ENCODE measurements at regions not wholly inside any gene's neighbourhood (a gene's known extent, or its start where the extent isn't known, plus 50 kb on each side); places are given as distances from the start of the nearest gene placed in this dataset.

- H3K27ac ChIP-seq (ENCODE audit: insufficient read depth, low read length), result no peak overlapping the region
- H3K9me3 ChIP-seq (ENCODE audit: control insufficient read depth, insufficient read depth, low read depth, low read length), result no peaks in the 10 kb centered on the region
- no peak overlapping the region for H2AFZ ChIP-seq (ENCODE audit: low read length)
- H3K79me2 ChIP-seq (ENCODE audit: control insufficient read depth, insufficient read depth, low read length), result no peaks in the 10 kb centered on the region
- H3K4me2 ChIP-seq (ENCODE audit: extremely low read depth, insufficient read depth, low read length), result no peak overlapping the region
- no peak overlapping the region for H3K9ac ChIP-seq (ENCODE audit: insufficient read depth, low read length)
- no peaks in the 10 kb centered on the region for H3K4me1 ChIP-seq (ENCODE audit: control insufficient read depth, extremely low read depth, insufficient read depth, low read length)
- TF ChIP-seq, protein P1, sequence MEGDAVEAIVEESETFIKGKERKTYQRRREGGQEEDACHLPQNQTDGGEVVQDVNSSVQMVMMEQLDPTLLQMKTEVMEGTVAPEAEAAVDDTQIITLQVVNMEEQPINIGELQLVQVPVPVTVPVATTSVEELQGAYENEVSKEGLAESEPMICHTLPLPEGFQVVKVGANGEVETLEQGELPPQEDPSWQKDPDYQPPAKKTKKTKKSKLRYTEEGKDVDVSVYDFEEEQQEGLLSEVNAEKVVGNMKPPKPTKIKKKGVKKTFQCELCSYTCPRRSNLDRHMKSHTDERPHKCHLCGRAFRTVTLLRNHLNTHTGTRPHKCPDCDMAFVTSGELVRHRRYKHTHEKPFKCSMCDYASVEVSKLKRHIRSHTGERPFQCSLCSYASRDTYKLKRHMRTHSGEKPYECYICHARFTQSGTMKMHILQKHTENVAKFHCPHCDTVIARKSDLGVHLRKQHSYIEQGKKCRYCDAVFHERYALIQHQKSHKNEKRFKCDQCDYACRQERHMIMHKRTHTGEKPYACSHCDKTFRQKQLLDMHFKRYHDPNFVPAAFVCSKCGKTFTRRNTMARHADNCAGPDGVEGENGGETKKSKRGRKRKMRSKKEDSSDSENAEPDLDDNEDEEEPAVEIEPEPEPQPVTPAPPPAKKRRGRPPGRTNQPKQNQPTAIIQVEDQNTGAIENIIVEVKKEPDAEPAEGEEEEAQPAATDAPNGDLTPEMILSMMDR (conservative IDR thresholded peaks at IDR 0.05 in 1 of 2, IDR thresholded peaks at IDR 0.05 in 1 of 2; ENCODE audit: low read depth in 1 of 2, low read length in 2 of 2), result no peak
- TF ChIP-seq EZH2 (IDR thresholded peaks at IDR 0.05; ENCODE audit: low read length, missing control alignments), result no peak
- DNase-seq (ENCODE audit: low read depth in 2 of 2), result no peak
- no peaks in the 10 kb centered on the region for H3K27me3 ChIP-seq (ENCODE audit: control insufficient read depth, insufficient read depth, low read length)
- H3K4me3 ChIP-seq (replicated peaks in 1 of 4; ENCODE audit: control extremely low read depth in 1 of 4, insufficient read depth in 1 of 4, low read depth in 3 of 4, low read length in 4 of 4), result no peak overlapping the region
- no peaks in the 10 kb centered on the region for H3K36me3 ChIP-seq (ENCODE audit: control insufficient read depth, insufficient read depth, low read length)
- no peaks in the 10 kb centered on the region for H4K20me1 ChIP-seq (ENCODE audit: control insufficient read depth, extremely low read depth, insufficient read depth, low read length)
Measured at GRCh38 chr10:107502229-107502985, 337.9 kb upstream of the SORCS1 start.

DNA sequence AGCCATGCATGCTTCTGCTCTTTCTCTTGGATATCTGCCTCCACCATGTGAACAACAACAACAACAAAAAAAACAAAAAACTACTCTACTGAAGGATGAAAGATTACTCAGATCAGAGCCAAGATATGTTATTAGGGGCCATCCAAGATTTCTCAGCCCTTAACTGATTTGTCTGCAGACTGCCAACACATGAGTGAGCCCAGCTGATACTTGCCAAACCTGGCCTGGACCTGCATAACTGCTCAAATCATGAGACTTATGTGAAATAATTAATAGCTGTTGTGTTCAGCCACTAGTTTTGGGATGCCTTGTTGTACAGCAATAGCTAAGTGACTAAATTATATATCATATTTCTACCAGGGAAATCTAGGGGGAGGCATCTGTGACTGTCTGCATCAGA is 334.5 kb upstream of the SORCS1 start:
- no peak overlapping the region for H3K27ac ChIP-seq (ENCODE audit: insufficient read depth, low read length)
- no peak for DNase-seq (ENCODE audit: low read depth in 2 of 2)
- no peaks in the 10 kb centered on the region for H3K27me3 ChIP-seq (ENCODE audit: control insufficient read depth, insufficient read depth, low read length)
- H3K4me2 ChIP-seq (ENCODE audit: extremely low read depth, insufficient read depth, low read length), result no peak overlapping the region
- H3K9me3 ChIP-seq (ENCODE audit: control insufficient read depth, insufficient read depth, low read depth, low read length), result no peaks in the 10 kb centered on the region
- H2AFZ ChIP-seq (ENCODE audit: low read length), result no peak overlapping the region
- H3K9ac ChIP-seq (ENCODE audit: insufficient read depth, low read length), result no peak overlapping the region
- no peak for TF ChIP-seq EZH2 (IDR thresholded peaks at IDR 0.05; ENCODE audit: low read length, missing control alignments)
- TF ChIP-seq, protein P1 (conservative IDR thresholded peaks at IDR 0.05 in 1 of 2, IDR thresholded peaks at IDR 0.05 in 1 of 2; ENCODE audit: low read depth in 1 of 2, low read length in 2 of 2), result no peak
- H3K79me2 ChIP-seq (ENCODE audit: control insufficient read depth, insufficient read depth, low read length), result no peaks in the 10 kb centered on the region
- no peak overlapping the region for H3K4me3 ChIP-seq (replicated peaks in 1 of 4; ENCODE audit: control extremely low read depth in 1 of 4, insufficient read depth in 1 of 4, low read depth in 3 of 4, low read length in 4 of 4)
- H4K20me1 ChIP-seq (ENCODE audit: control insufficient read depth, extremely low read depth, insufficient read depth, low read length), result no peaks in the 10 kb centered on the region
- no peaks in the 10 kb centered on the region for H3K36me3 ChIP-seq (ENCODE audit: control insufficient read depth, insufficient read depth, low read length)
- H3K4me1 ChIP-seq (ENCODE audit: control insufficient read depth, extremely low read depth, insufficient read depth, low read length), result no peaks in the 10 kb centered on the region

DNA sequence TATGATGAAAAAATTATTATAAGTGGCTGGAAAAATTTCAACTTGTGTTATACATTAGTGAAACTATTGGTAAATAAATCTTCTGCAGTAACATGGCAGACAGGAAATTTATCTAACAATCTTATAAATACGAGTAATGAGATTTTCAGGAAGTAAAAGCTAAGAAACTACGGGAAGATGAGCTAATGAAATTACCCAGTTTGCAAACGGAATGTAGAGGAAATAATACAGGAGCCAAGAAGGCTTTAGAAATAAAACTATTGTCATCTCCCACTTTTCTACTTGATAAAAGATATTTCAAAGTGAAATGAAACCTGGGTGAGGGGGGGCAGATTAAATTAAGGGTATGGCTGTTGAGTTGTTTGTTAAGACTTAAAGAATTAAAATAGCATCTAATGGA is 332.5 kb upstream of the SORCS1 start:
- no peak for DNase-seq (ENCODE audit: low read depth in 2 of 2)
- H3K27me3 ChIP-seq (ENCODE audit: control insufficient read depth, insufficient read depth, low read length), result no peaks in the 10 kb centered on the region
- no peak overlapping the region for H3K4me2 ChIP-seq (ENCODE audit: extremely low read depth, insufficient read depth, low read length)
- no peaks in the 10 kb centered on the region for H4K20me1 ChIP-seq (ENCODE audit: control insufficient read depth, extremely low read depth, insufficient read depth, low read length)
- H3K4me3 ChIP-seq (replicated peaks in 1 of 4; ENCODE audit: control extremely low read depth in 1 of 4, insufficient read depth in 1 of 4, low read depth in 3 of 4, low read length in 4 of 4), result no peak overlapping the region
- no peaks in the 10 kb centered on the region for H3K4me1 ChIP-seq (ENCODE audit: control insufficient read depth, extremely low read depth, insufficient read depth, low read length)
- no peaks in the 10 kb centered on the region for H3K9me3 ChIP-seq (ENCODE audit: control insufficient read depth, insufficient read depth, low read depth, low read length)
- H3K9ac ChIP-seq (ENCODE audit: insufficient read depth, low read length), result no peak overlapping the region
- no peak overlapping the region for H2AFZ ChIP-seq (ENCODE audit: low read length)
- no peak overlapping the region for H3K27ac ChIP-seq (ENCODE audit: insufficient read depth, low read length)
- no peaks in the 10 kb centered on the region for H3K36me3 ChIP-seq (ENCODE audit: control insufficient read depth, insufficient read depth, low read length)
- TF ChIP-seq EZH2 (IDR thresholded peaks at IDR 0.05; ENCODE audit: low read length, missing control alignments), result no peak
- TF ChIP-seq, protein P1 (conservative IDR thresholded peaks at IDR 0.05 in 1 of 2, IDR thresholded peaks at IDR 0.05 in 1 of 2; ENCODE audit: low read depth in 1 of 2, low read length in 2 of 2), result no peak
- no peaks in the 10 kb centered on the region for H3K79me2 ChIP-seq (ENCODE audit: control insufficient read depth, insufficient read depth, low read length)

All from fibroblast of lung (primary cell).